Nephron progenitor cell (in vitro differentiated cells): ENCODE measurements at regions not wholly inside any gene's neighbourhood (a gene's known extent, or its start where the extent isn't known, plus 50 kb on each side); places are given as distances from the start of the nearest gene placed in this dataset.
A peak's percentile ranks its signal among the peaks of the same experiment; 100 is the strongest.

Source experiments
- DNase-seq: peaks from one replicate; pipeline ENCODE4 v3.0.0; 2021
- H3K27ac Mint-ChIP-seq: 2 replicates; pipeline ENCODE4 v1.8.0; 2021; ENCODE audit warnings: mild to moderate bottlenecking, moderate library complexity, mixed read lengths
- H3K27me3 Mint-ChIP-seq: 2 replicates; pipeline ENCODE4 v1.8.0; 2021; ENCODE audit warnings: mild to moderate bottlenecking, low read depth, mixed read lengths; ENCODE audit not compliant: poor library complexity
- H3K36me3 Mint-ChIP-seq: 2 replicates; pipeline ENCODE4 v1.8.0; 2021; ENCODE audit warnings: low read depth, mixed read lengths
- H3K4me1 Mint-ChIP-seq: 2 replicates; pipeline ENCODE4 v1.8.0; 2021; ENCODE audit warnings: mixed read lengths
- H3K4me3 Mint-ChIP-seq: 2 replicates; pipeline ENCODE4 v1.8.0; 2021; ENCODE audit warnings: mild to moderate bottlenecking, moderate library complexity, mixed read lengths
- H3K9me3 Mint-ChIP-seq: 2 replicates; pipeline ENCODE4 v1.8.0; 2021; ENCODE audit warnings: mild to moderate bottlenecking, moderate library complexity, mixed read lengths
- CTCF ChIP-seq: fragments of 200-600 bp; sonication (generic); IDR thresholded peaks from 2 replicates; pipeline ENCODE4 v1.5.0; 2021; ENCODE audit warnings: antibody characterized with exemption

GRCh38 chr3:181860235-181860634, 148.5 kb downstream of the SOX2 start:
- H3K36me3 Mint-ChIP-seq, result no peaks in the 10 kb centered on the region
- H3K4me1 Mint-ChIP-seq, result peaks cover 8% of the 10 kb centered on the region
- H3K9me3 Mint-ChIP-seq, result no peaks in the 10 kb centered on the region
- no peak for TF ChIP-seq CTCF
- no peak overlapping the region for H3K27ac Mint-ChIP-seq
- DNase-seq, result no peak
- H3K4me3 Mint-ChIP-seq, result no peak overlapping the region
- peaks cover 7% of the 10 kb centered on the region for H3K27me3 Mint-ChIP-seq

GRCh38 chr3:181862502-181862901, 150.8 kb downstream of the SOX2 start:
- Mint-ChIP-seq H3K27ac (no peak overlapping the region), H3K4me3 (no peak overlapping the region), H3K4me1 (no peaks in the 10 kb centered on the region), H3K36me3 (no peaks in the 10 kb centered on the region), H3K9me3 (peaks cover 5% of the 10 kb centered on the region), H3K27me3 (peaks cover 4% of the 10 kb centered on the region)
- no peak for TF ChIP-seq CTCF
- no peak for DNase-seq

GRCh38 chr3:181868576-181869082, 156.9 kb downstream of the SOX2 start:
- peaks cover 7% of the 10 kb centered on the region for H3K9me3 Mint-ChIP-seq

GRCh38 chr3:181872887-181873286, 161.2 kb downstream of the SOX2 start:
- Mint-ChIP-seq H3K36me3 (no peaks in the 10 kb centered on the region), H3K4me1 (no peaks in the 10 kb centered on the region), H3K27ac (no peak overlapping the region), H3K4me3 (no peak overlapping the region), H3K9me3 (no peaks in the 10 kb centered on the region), H3K27me3 (peaks cover under 1% of the 10 kb centered on the region)
- DNase-seq, result no peak
- TF ChIP-seq CTCF, result no peak

More at GRCh38 chr3:181868576-181869082, 156.9 kb downstream of the SOX2 start:
- no peak overlapping the region for H3K4me3 Mint-ChIP-seq
- H3K27me3 Mint-ChIP-seq, result peaks cover 3% of the 10 kb centered on the region
- H3K36me3 Mint-ChIP-seq, result no peaks in the 10 kb centered on the region
- no peak for DNase-seq
- peak overlapping the region; percentile 80 for H3K27ac Mint-ChIP-seq
- H3K4me1 Mint-ChIP-seq, result no peaks in the 10 kb centered on the region
- TF ChIP-seq CTCF, result no peak

GRCh38 chr3:181879926-181880325, 168.2 kb downstream of the SOX2 start:
- Mint-ChIP-seq H3K27me3 (no peaks in the 10 kb centered on the region), H3K36me3 (no peaks in the 10 kb centered on the region), H3K27ac (no peak overlapping the region), H3K4me3 (no peak overlapping the region), H3K4me1 (no peaks in the 10 kb centered on the region), H3K9me3 (no peaks in the 10 kb centered on the region)
- no peak for DNase-seq
- no peak for TF ChIP-seq CTCF

GRCh38 chr3:181880331-181880730, 168.6 kb downstream of the SOX2 start:
- no peak overlapping the region for H3K4me3 Mint-ChIP-seq
- H3K27me3 Mint-ChIP-seq, result no peaks in the 10 kb centered on the region
- no peaks in the 10 kb centered on the region for H3K4me1 Mint-ChIP-seq
- no peak for TF ChIP-seq CTCF
- no peaks in the 10 kb centered on the region for H3K36me3 Mint-ChIP-seq
- no peak for DNase-seq
- peak overlapping the region; percentile 19 for H3K27ac Mint-ChIP-seq
- no peaks in the 10 kb centered on the region for H3K9me3 Mint-ChIP-seq
